ENCODE measurements at regions not wholly inside any gene's neighbourhood (a gene's known extent, or its start where the extent isn't known, plus 50 kb on each side); places are given as distances from the start of the nearest gene placed in this dataset.

DNA sequence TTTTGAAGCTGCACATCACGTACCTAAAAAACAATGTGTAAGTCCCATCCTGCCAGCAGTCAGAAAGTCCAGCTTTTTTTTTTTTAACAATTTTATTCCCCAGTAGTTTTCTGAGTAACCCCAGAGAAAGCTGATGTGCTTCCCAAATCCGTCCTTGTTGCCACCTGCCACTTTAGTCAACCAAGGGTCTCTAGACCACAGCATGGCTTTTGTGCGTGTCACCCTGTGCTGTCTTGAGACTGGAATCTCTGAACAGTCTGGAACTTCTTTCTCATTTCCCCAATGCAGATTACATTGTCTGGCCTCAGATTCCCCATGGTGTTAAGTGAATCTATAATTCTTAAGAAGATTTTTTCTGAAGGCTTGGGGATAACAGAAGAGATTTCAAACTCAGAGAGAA is 289.2 kb upstream of the KLF12 start:
- H3K79me2 ChIP-seq (replicated peaks; ENCODE audit: insufficient read depth) = no peaks in the 10 kb centered on the region
- H2AFZ ChIP-seq = no peak overlapping the region
- TF ChIP-seq EZH2phosphoT487 (IDR thresholded peaks at IDR 0.05; ENCODE audit: unreplicated experiment) (no peak), STAT1 (IDR thresholded peaks at IDR 0.05; ENCODE audit: unreplicated experiment) (no peak), JUNB (IDR thresholded peaks at IDR 0.05; ENCODE audit: unreplicated experiment) (no peak), NANOG (IDR thresholded peaks at IDR 0.05; ENCODE audit: borderline replicate concordance) (no peak), POLR2AphosphoS5 (IDR thresholded peaks at IDR 0.05; ENCODE audit: low read depth) (no peak), CREB1 (CRISPR knock-in tag; IDR thresholded peaks at IDR 0.05; ENCODE audit: low read depth) (no peak), ZNF114 (CRISPR knock-in tag; IDR thresholded peaks at IDR 0.05) (no peak), EZH2 (IDR thresholded peaks at IDR 0.05; ENCODE audit: low read depth, unreplicated experiment) (no peak), ZNF331 (CRISPR knock-in tag; IDR thresholded peaks at IDR 0.05; ENCODE audit: low read depth) (no peak)
- TF ChIP-seq, protein P1, sequence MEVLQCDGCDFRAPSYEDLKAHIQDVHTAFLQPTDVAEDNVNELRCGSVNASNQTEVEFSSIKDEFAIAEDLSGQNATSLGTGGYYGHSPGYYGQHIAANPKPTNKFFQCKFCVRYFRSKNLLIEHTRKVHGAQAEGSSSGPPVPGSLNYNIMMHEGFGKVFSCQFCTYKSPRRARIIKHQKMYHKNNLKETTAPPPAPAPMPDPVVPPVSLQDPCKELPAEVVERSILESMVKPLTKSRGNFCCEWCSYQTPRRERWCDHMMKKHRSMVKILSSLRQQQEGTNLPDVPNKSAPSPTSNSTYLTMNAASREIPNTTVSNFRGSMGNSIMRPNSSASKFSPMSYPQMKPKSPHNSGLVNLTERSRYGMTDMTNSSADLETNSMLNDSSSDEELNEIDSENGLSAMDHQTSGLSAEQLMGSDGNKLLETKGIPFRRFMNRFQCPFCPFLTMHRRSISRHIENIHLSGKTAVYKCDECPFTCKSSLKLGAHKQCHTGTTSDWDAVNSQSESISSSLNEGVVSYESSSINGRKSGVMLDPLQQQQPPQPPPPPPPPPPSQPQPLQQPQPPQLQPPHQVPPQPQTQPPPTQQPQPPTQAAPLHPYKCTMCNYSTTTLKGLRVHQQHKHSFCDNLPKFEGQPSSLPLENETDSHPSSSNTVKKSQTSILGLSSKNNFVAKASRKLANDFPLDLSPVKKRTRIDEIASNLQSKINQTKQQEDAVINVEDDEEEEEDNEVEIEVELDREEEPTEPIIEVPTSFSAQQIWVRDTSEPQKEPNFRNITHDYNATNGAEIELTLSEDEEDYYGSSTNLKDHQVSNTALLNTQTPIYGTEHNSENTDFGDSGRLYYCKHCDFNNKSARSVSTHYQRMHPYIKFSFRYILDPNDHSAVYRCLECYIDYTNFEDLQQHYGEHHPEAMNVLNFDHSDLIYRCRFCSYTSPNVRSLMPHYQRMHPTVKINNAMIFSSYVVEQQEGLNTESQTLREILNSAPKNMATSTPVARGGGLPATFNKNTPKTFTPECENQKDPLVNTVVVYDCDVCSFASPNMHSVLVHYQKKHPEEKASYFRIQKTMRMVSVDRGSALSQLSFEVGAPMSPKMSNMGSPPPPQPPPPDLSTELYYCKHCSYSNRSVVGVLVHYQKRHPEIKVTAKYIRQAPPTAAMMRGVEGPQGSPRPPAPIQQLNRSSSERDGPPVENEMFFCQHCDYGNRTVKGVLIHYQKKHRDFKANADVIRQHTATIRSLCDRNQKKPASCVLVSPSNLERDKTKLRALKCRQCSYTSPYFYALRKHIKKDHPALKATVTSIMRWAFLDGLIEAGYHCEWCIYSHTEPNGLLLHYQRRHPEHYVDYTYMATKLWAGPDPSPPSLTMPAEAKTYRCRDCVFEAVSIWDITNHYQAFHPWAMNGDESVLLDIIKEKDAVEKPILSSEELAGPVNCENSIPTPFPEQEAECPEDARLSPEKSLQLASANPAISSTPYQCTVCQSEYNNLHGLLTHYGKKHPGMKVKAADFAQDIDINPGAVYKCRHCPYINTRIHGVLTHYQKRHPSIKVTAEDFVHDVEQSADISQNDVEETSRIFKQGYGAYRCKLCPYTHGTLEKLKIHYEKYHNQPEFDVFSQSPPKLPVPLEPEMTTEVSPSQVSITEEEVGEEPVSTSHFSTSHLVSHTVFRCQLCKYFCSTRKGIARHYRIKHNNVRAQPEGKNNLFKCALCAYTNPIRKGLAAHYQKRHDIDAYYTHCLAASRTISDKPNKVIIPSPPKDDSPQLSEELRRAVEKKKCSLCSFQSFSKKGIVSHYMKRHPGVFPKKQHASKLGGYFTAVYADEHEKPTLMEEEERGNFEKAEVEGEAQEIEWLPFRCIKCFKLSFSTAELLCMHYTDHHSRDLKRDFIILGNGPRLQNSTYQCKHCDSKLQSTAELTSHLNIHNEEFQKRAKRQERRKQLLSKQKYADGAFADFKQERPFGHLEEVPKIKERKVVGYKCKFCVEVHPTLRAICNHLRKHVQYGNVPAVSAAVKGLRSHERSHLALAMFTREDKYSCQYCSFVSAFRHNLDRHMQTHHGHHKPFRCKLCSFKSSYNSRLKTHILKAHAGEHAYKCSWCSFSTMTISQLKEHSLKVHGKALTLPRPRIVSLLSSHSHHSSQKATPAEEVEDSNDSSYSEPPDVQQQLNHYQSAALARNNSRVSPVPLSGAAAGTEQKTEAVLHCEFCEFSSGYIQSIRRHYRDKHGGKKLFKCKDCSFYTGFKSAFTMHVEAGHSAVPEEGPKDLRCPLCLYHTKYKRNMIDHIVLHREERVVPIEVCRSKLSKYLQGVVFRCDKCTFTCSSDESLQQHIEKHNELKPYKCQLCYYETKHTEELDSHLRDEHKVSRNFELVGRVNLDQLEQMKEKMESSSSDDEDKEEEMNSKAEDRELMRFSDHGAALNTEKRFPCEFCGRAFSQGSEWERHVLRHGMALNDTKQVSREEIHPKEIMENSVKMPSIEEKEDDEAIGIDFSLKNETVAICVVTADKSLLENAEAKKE (CRISPR knock-in tag; IDR thresholded peaks at IDR 0.05) = no peak
- TF ChIP-seq, protein P2, sequence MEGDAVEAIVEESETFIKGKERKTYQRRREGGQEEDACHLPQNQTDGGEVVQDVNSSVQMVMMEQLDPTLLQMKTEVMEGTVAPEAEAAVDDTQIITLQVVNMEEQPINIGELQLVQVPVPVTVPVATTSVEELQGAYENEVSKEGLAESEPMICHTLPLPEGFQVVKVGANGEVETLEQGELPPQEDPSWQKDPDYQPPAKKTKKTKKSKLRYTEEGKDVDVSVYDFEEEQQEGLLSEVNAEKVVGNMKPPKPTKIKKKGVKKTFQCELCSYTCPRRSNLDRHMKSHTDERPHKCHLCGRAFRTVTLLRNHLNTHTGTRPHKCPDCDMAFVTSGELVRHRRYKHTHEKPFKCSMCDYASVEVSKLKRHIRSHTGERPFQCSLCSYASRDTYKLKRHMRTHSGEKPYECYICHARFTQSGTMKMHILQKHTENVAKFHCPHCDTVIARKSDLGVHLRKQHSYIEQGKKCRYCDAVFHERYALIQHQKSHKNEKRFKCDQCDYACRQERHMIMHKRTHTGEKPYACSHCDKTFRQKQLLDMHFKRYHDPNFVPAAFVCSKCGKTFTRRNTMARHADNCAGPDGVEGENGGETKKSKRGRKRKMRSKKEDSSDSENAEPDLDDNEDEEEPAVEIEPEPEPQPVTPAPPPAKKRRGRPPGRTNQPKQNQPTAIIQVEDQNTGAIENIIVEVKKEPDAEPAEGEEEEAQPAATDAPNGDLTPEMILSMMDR (conservative IDR thresholded peaks at IDR 0.05; ENCODE audit: low read depth in 2 of 2) = no peak
- TF ChIP-seq, protein P3, sequence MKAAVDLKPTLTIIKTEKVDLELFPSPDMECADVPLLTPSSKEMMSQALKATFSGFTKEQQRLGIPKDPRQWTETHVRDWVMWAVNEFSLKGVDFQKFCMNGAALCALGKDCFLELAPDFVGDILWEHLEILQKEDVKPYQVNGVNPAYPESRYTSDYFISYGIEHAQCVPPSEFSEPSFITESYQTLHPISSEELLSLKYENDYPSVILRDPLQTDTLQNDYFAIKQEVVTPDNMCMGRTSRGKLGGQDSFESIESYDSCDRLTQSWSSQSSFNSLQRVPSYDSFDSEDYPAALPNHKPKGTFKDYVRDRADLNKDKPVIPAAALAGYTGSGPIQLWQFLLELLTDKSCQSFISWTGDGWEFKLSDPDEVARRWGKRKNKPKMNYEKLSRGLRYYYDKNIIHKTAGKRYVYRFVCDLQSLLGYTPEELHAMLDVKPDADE (IDR thresholded peaks at IDR 0.05) = no peak
- TF ChIP-seq, protein P4, sequence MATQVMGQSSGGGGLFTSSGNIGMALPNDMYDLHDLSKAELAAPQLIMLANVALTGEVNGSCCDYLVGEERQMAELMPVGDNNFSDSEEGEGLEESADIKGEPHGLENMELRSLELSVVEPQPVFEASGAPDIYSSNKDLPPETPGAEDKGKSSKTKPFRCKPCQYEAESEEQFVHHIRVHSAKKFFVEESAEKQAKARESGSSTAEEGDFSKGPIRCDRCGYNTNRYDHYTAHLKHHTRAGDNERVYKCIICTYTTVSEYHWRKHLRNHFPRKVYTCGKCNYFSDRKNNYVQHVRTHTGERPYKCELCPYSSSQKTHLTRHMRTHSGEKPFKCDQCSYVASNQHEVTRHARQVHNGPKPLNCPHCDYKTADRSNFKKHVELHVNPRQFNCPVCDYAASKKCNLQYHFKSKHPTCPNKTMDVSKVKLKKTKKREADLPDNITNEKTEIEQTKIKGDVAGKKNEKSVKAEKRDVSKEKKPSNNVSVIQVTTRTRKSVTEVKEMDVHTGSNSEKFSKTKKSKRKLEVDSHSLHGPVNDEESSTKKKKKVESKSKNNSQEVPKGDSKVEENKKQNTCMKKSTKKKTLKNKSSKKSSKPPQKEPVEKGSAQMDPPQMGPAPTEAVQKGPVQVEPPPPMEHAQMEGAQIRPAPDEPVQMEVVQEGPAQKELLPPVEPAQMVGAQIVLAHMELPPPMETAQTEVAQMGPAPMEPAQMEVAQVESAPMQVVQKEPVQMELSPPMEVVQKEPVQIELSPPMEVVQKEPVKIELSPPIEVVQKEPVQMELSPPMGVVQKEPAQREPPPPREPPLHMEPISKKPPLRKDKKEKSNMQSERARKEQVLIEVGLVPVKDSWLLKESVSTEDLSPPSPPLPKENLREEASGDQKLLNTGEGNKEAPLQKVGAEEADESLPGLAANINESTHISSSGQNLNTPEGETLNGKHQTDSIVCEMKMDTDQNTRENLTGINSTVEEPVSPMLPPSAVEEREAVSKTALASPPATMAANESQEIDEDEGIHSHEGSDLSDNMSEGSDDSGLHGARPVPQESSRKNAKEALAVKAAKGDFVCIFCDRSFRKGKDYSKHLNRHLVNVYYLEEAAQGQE (IDR thresholded peaks at IDR 0.05; ENCODE audit: unreplicated experiment) = no peak
- H3K4me1 ChIP-seq (ENCODE audit: insufficient read depth) = no peaks in the 10 kb centered on the region
- H3K36me3 Mint-ChIP-seq (ENCODE audit: low read depth) = no peaks in the 10 kb centered on the region
- no peaks in the 10 kb centered on the region for H3F3A ChIP-seq (replicated peaks; ENCODE audit: low read depth)
- no peak overlapping the region for H3K4me3 ChIP-seq
- no peak overlapping the region for H3K27ac Mint-ChIP-seq
- no peaks in the 10 kb centered on the region for H3K36me3 ChIP-seq (ENCODE audit: insufficient read depth)
- no peaks in the 10 kb centered on the region for H4K20me1 ChIP-seq (replicated peaks; ENCODE audit: insufficient read depth)
- H3K4me1 Mint-ChIP-seq = no peaks in the 10 kb centered on the region
- peaks cover 4% of the 10 kb centered on the region; the same call in 1 of the 3 replicates for H3K9me3 Mint-ChIP-seq
- no peak for ATAC-seq
- H3K9me2 ChIP-seq (ENCODE audit: insufficient read depth) = peaks cover 7% of the 10 kb centered on the region; the same call in 1 of the 2 replicates
- H3K27me3 Mint-ChIP-seq (ENCODE audit: insufficient read depth, low read depth, poor library complexity) = no peaks in the 10 kb centered on the region
- H3K4me3 Mint-ChIP-seq = no peak overlapping the region
- no peak for DNase-seq (ENCODE audit: low spot score)
- no peak overlapping the region for H3K4me2 ChIP-seq
- no peak overlapping the region for H3K27ac ChIP-seq (ENCODE audit: low read depth)
- no peaks in the 10 kb centered on the region for H3K27me3 ChIP-seq (ENCODE audit: insufficient read depth)
